GM18519 (cell line): ENCODE measurements at regions not wholly inside any gene's neighbourhood (a gene's known extent, or its start where the extent isn't known, plus 50 kb on each side); places are given as distances from the start of the nearest gene placed in this dataset.

Source experiments
- ATAC-seq: cut with Tn5 transposase; IDR thresholded peaks from one replicate; pipeline ENCODE4 v1.9.1; 2021; ENCODE audit warnings: mild to moderate bottlenecking, moderate library complexity; ENCODE audit not compliant: unreplicated experiment, low FRiP score

DNA sequence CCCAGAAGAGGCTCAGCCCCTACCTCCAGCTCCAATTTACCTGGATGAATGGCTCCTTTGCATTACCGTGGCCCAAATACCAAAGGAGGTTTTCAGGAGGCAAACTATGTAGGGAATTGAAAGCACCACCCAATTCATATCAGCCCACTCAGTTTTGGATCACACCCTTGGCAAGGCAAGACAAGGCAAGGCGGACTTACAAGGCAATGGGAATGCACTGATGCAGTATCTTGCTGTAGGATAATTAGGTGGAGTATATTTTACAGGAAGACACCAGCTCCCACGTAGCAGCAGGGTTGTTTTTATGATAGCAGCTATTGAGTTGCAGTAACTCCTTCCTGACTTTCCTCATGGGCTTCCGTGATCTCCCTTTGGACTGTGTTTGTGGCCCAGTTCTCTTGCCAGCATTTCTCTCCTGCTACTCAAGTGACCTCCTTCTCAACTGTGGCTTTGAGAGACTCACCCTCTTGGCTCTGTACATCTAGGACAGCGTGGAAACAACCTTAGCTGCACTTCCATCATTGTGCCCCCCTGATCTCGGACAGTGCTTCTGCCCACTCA lies 935.9 kb downstream of the EFNB2 start:
- ATAC-seq = no peak

- ATAC-seq = no peak
Observed at GRCh38 chr13:105598529-105598928, 936.9 kb downstream of the EFNB2 start.

GRCh38 chr13:105597573-105597972 lies 937.9 kb downstream of the EFNB2 start:
- ATAC-seq = no peak

GRCh38 chr13:105595471-105595870 lies 940.0 kb downstream of the EFNB2 start:
- ATAC-seq = no peak

GRCh38 chr13:105591277-105591676 lies 944.2 kb downstream of the EFNB2 start:
- no peak for ATAC-seq

DNA sequence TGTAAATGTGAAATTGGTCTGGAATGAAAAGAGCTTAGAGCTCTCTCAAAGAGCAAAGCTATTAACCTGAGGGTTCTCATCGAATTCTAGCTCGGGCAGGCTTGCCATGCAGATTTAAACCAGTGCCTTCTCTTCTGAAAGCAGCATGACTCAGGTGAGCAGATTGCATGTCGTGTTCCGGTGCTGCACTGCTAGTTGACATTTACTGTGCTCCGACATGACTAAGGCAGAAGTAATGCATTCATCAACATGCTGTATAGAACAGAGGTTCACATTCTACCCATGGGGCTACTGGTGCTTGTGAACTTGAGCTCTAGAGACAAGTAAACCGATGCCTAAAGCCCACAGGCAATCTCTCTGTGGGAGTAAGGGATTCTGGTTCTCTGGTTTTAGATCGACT lies 947.7 kb downstream of the EFNB2 start:
- ATAC-seq = no peak

DNA sequence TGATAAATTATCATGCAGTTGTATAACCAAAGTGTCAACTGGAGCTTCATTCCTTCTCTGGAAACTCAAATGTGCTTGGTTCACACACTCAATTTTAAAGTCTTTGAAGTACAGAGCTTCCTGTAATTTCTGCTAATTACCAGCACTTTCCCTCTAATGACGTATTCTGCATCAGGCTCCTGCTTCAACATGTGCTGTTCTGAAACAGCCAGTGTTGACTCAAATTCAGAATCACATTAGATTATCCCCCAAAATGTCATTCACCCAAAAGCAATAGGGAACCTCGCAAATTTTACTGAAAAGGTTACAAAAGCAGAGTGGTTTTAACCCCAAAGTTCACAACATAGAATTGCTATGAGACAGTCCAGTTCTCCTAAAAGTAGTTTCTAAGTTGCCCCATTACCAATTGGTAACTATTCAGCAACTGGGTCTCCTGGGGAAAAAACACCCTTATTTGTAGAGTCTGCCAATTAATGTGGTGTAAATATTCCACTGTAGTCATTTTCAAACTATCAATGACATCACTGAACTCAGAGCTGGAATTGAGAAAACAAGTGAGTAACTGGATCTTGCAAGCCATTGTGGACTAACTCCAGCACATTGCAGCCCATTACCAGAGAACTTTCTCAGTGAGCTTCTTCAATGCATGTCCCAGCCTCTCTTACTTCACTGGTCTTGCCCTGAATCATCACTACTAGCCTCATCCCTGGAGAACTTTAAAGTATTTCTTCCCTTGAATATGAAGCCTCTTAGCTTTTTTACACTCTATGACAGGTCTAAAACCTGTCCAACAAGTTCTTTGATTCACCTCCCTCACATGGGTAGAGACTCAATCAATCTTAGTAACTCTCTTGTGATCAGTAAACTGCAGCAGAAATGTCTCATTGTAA lies 955.4 kb downstream of the EFNB2 start:
- ATAC-seq = no peak

GRCh38 chr13:105573136-105573535 lies 962.3 kb downstream of the EFNB2 start:
- ATAC-seq = no peak

- ATAC-seq = no peak
Observed at GRCh38 chr13:105572401-105572800, 963.1 kb downstream of the EFNB2 start.

GRCh38 chr13:105569816-105570215 lies 965.6 kb downstream of the EFNB2 start:
- ATAC-seq = no peak

GRCh38 chr13:105567951-105568525 lies 967.4 kb downstream of the EFNB2 start:
- ATAC-seq = no peak

DNA sequence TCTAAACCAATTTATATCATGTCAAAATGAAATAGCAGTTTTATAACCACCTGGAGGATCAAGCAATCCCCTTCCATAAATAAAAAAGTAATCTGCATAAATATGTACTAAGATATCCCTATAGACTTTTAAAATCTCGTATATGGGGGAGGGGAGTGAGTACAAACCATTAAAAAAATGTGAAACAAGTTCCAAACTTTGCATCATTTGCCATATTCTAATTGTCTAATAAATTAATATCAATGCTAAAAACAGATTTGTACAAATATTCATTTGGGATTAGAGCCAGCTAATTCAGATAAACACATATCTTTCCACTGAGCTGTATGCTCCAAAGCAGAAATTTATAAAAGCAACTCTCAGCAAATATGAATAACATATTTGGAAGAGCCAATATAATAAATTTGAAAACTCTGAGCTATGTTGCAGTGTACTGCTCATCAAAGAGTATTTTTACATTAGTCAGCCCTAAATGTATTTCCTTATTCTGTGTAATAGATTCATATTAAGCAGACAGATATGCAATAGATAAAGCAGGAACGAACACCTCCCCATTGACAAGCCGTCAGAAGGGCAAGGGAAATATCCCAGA lies 970.2 kb downstream of the EFNB2 start:
- ATAC-seq = no peak

GRCh38 chr13:105552078-105552477 lies 983.4 kb downstream of the EFNB2 start:
- ATAC-seq = no peak

- no peak for ATAC-seq
Observed at GRCh38 chr13:105547851-105548250, 987.6 kb downstream of the EFNB2 start.

GRCh38 chr13:105545811-105546210 lies 989.7 kb downstream of the EFNB2 start:
- no peak for ATAC-seq

GRCh38 chr13:105543742-105544141 lies 991.7 kb downstream of the EFNB2 start:
- no peak for ATAC-seq

GRCh38 chr13:105541565-105541964 lies 993.9 kb downstream of the EFNB2 start:
- ATAC-seq = no peak

- no peak for ATAC-seq
Observed at GRCh38 chr13:105538346-105538745, 997.1 kb downstream of the EFNB2 start.

DNA sequence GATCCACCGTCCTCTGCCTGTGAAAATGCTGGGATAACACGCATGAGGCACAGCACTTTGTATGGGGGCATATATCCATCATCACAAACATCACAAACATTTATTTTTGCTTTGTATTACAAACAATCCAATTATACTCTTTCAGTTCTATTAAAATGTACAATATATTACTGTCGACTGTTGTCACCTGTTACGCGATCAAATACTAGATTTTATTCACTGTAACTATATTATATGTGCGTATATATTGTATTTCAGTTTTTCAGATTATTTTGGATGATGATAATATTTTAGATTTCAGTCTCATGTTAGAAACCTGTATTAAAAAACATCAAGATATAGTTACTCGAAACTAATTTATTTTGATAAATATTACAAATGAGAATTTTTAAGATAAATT lies 998.3 kb downstream of the EFNB2 start:
- ATAC-seq = no peak

DNA sequence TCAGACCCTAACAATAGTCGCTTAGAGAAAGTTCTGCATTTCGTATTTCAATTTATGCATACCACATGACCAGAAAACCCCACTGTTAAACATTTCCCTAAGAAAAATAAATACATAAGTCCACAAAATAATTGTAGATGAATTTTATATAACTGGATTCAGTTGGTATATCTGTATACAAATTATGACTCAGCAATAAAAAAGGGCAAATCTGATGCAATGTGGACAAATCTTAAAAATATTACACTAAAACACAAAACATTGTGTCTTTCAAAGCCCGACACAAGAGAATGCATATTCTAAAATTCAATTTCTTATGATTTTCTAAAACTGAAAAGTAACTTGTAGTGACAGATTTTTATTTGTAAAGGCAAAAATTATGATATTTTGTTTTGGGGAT lies 1005.0 kb downstream of the EFNB2 start:
- no peak for ATAC-seq

DNA sequence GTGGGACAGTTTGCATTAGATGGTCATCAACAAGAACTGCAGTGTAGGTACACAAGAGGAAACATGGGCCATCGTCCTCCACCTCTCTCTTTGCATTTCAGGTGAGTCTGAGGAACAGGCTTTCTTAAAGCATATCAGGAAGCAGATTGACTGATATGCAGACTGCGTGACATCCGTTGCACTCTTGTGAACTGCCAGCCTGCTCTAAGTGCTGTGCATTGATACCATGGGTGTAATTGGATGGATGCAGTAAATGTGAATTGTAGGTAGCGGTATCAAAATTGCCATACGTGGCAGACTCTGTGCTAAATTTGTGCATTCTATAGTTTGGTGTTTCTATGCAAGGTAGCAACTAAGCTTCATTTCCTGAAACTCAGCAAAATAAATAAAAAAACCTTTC lies 1008.3 kb downstream of the EFNB2 start:
- ATAC-seq = no peak
